ENCODE measurements at regions not wholly inside any gene's neighbourhood (a gene's known extent, or its start where the extent isn't known, plus 50 kb on each side); places are given as distances from the start of the nearest gene placed in this dataset.

GRCh38 chr2:216942465-216942864 is 82.6 kb upstream of the TNP1 start:
- TF ChIP-seq ARNT (IDR thresholded peaks at IDR 0.05) = no peak
- TF ChIP-seq FOXA1 (IDR thresholded peaks at IDR 0.05) = no peak
- TF ChIP-seq FOXM1 (IDR thresholded peaks at IDR 0.05; ENCODE audit: borderline replicate concordance) = no peak
- no peak for TF ChIP-seq SUZ12 (IDR thresholded peaks at IDR 0.05)
- TF ChIP-seq CTBP1 (IDR thresholded peaks at IDR 0.05; ENCODE audit: borderline replicate concordance) = no peak
- TF ChIP-seq TARDBP (IDR thresholded peaks at IDR 0.05) = no peak
- TF ChIP-seq L3MBTL2 (conservative IDR thresholded peaks at IDR 0.05) = no peak
- TF ChIP-seq LEF1 (IDR thresholded peaks at IDR 0.05; ENCODE audit: borderline replicate concordance) = no peak
- no peak for TF ChIP-seq ELF4 (IDR thresholded peaks at IDR 0.05)
- no peak for TF ChIP-seq BHLHE40 (IDR thresholded peaks at IDR 0.05; ENCODE audit: borderline replicate concordance)
- no peak for TF ChIP-seq HDGF (IDR thresholded peaks at IDR 0.05; ENCODE audit: borderline replicate concordance)
- TF ChIP-seq NFRKB (IDR thresholded peaks at IDR 0.05) = no peak
- no peak for TF ChIP-seq ZNF384 (IDR thresholded peaks at IDR 0.05)
- TF ChIP-seq FOXK2 (IDR thresholded peaks at IDR 0.05) = no peak
- TF ChIP-seq SP1 (IDR thresholded peaks at IDR 0.05) = no peak
- TF ChIP-seq, protein P1, sequence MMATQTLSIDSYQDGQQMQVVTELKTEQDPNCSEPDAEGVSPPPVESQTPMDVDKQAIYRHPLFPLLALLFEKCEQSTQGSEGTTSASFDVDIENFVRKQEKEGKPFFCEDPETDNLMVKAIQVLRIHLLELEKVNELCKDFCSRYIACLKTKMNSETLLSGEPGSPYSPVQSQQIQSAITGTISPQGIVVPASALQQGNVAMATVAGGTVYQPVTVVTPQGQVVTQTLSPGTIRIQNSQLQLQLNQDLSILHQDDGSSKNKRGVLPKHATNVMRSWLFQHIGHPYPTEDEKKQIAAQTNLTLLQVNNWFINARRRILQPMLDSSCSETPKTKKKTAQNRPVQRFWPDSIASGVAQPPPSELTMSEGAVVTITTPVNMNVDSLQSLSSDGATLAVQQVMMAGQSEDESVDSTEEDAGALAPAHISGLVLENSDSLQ (IDR thresholded peaks at IDR 0.05) = no peak
- DNase-seq (ENCODE audit: extremely low spot score) = no peak
- CTCF ChIA-PET = no interaction called here
- POLR2A ChIA-PET = no interaction called here

DNA sequence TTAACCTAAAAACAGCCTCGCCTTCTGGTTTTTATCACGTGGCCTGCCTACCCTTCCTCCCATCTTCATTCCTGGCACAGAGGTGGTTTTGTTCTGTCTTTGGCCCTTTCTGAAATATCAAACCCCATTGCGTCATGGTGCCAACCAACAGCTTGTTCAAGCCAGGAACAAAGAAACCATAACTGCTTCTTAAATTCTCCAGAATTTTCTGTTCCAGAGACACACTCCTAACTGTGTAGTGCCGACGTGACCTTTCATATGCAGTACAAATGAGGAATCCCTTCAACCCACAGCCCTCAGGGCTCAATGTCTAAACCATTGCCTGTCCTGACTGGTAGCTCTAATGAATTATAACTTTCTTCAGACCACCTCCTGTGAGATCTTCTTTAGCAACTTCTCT is 82.2 kb upstream of the TNP1 start:
- CTCF ChIA-PET = interaction anchor here (0.6 kb wide), 1 partner anchor 358 kb away, joined by 4 read pairs; no protein-coding TSS in a partner anchor
- no peak for DNase-seq (ENCODE audit: extremely low spot score)
- POLR2A ChIA-PET = no interaction called here
- no peak for TF ChIP-seq HDGF (IDR thresholded peaks at IDR 0.05; ENCODE audit: borderline replicate concordance)
- no peak for TF ChIP-seq SUZ12 (IDR thresholded peaks at IDR 0.05)
- no peak for TF ChIP-seq ARNT (IDR thresholded peaks at IDR 0.05)
- no peak for TF ChIP-seq FOXK2 (IDR thresholded peaks at IDR 0.05)
- TF ChIP-seq ZNF384 (IDR thresholded peaks at IDR 0.05) = no peak
- no peak for TF ChIP-seq FOXM1 (IDR thresholded peaks at IDR 0.05; ENCODE audit: borderline replicate concordance)
- no peak for TF ChIP-seq ELF4 (IDR thresholded peaks at IDR 0.05)
- TF ChIP-seq TARDBP (IDR thresholded peaks at IDR 0.05) = no peak
- TF ChIP-seq SP1 (IDR thresholded peaks at IDR 0.05) = no peak
- no peak for TF ChIP-seq FOXA1 (IDR thresholded peaks at IDR 0.05)
- TF ChIP-seq LEF1 (IDR thresholded peaks at IDR 0.05; ENCODE audit: borderline replicate concordance) = no peak
- TF ChIP-seq CTBP1 (IDR thresholded peaks at IDR 0.05; ENCODE audit: borderline replicate concordance) = no peak
- no peak for TF ChIP-seq NFRKB (IDR thresholded peaks at IDR 0.05)
- TF ChIP-seq, protein P1 (IDR thresholded peaks at IDR 0.05) = no peak
- TF ChIP-seq BHLHE40 (IDR thresholded peaks at IDR 0.05; ENCODE audit: borderline replicate concordance) = no peak
- no peak for TF ChIP-seq L3MBTL2 (conservative IDR thresholded peaks at IDR 0.05)

- TF ChIP-seq ZNF384 (IDR thresholded peaks at IDR 0.05) (no peak), CTBP1 (IDR thresholded peaks at IDR 0.05; ENCODE audit: borderline replicate concordance) (no peak), SUZ12 (IDR thresholded peaks at IDR 0.05) (no peak), FOXM1 (IDR thresholded peaks at IDR 0.05; ENCODE audit: borderline replicate concordance) (no peak), LEF1 (IDR thresholded peaks at IDR 0.05; ENCODE audit: borderline replicate concordance) (no peak), NFRKB (IDR thresholded peaks at IDR 0.05) (no peak), HDGF (IDR thresholded peaks at IDR 0.05; ENCODE audit: borderline replicate concordance) (no peak), FOXK2 (IDR thresholded peaks at IDR 0.05) (no peak), TARDBP (IDR thresholded peaks at IDR 0.05) (no peak), BHLHE40 (IDR thresholded peaks at IDR 0.05; ENCODE audit: borderline replicate concordance) (no peak)
- POLR2A ChIA-PET = no interaction called here
- DNase-seq (ENCODE audit: extremely low spot score) = no peak
- CTCF ChIA-PET = no interaction called here
Observed at GRCh38 chr2:216936954-216937357, 77.1 kb upstream of the TNP1 start.

- no peak for DNase-seq (ENCODE audit: extremely low spot score)
- ChIA-PET POLR2A (no interaction called here), CTCF (no interaction called here)
- TF ChIP-seq, protein P1 (IDR thresholded peaks at IDR 0.05) = no peak
- TF ChIP-seq TARDBP (IDR thresholded peaks at IDR 0.05) (no peak), CTBP1 (IDR thresholded peaks at IDR 0.05; ENCODE audit: borderline replicate concordance) (no peak), FOXA1 (IDR thresholded peaks at IDR 0.05) (no peak), ZNF384 (IDR thresholded peaks at IDR 0.05) (no peak), SUZ12 (IDR thresholded peaks at IDR 0.05) (no peak), LEF1 (IDR thresholded peaks at IDR 0.05; ENCODE audit: borderline replicate concordance) (no peak), FOXM1 (IDR thresholded peaks at IDR 0.05; ENCODE audit: borderline replicate concordance) (no peak), NFRKB (IDR thresholded peaks at IDR 0.05) (no peak), FOXK2 (IDR thresholded peaks at IDR 0.05) (no peak), SP1 (IDR thresholded peaks at IDR 0.05) (no peak), ELF4 (IDR thresholded peaks at IDR 0.05) (no peak), BHLHE40 (IDR thresholded peaks at IDR 0.05; ENCODE audit: borderline replicate concordance) (no peak), L3MBTL2 (conservative IDR thresholded peaks at IDR 0.05) (no peak), ARNT (IDR thresholded peaks at IDR 0.05) (no peak), HDGF (IDR thresholded peaks at IDR 0.05; ENCODE audit: borderline replicate concordance) (no peak)
Observed at GRCh38 chr2:216934623-216935022, 74.8 kb upstream of the TNP1 start.

GRCh38 chr2:216934151-216934550 is 74.3 kb upstream of the TNP1 start:
- POLR2A ChIA-PET = no interaction called here
- TF ChIP-seq, protein P1 (IDR thresholded peaks at IDR 0.05) = no peak
- no peak for TF ChIP-seq FOXM1 (IDR thresholded peaks at IDR 0.05; ENCODE audit: borderline replicate concordance)
- no peak for TF ChIP-seq SP1 (IDR thresholded peaks at IDR 0.05)
- TF ChIP-seq LEF1 (IDR thresholded peaks at IDR 0.05; ENCODE audit: borderline replicate concordance) = no peak
- no peak for TF ChIP-seq ELF4 (IDR thresholded peaks at IDR 0.05)
- no peak for TF ChIP-seq ARNT (IDR thresholded peaks at IDR 0.05)
- TF ChIP-seq FOXA1 (IDR thresholded peaks at IDR 0.05) = no peak
- no peak for TF ChIP-seq NFRKB (IDR thresholded peaks at IDR 0.05)
- no peak for TF ChIP-seq BHLHE40 (IDR thresholded peaks at IDR 0.05; ENCODE audit: borderline replicate concordance)
- TF ChIP-seq ZNF384 (IDR thresholded peaks at IDR 0.05) = no peak
- no peak for TF ChIP-seq SUZ12 (IDR thresholded peaks at IDR 0.05)
- no peak for TF ChIP-seq HDGF (IDR thresholded peaks at IDR 0.05; ENCODE audit: borderline replicate concordance)
- no peak for TF ChIP-seq L3MBTL2 (conservative IDR thresholded peaks at IDR 0.05)
- no peak for TF ChIP-seq FOXK2 (IDR thresholded peaks at IDR 0.05)
- no peak for TF ChIP-seq CTBP1 (IDR thresholded peaks at IDR 0.05; ENCODE audit: borderline replicate concordance)
- TF ChIP-seq TARDBP (IDR thresholded peaks at IDR 0.05) = no peak
- no peak for DNase-seq (ENCODE audit: extremely low spot score)
- CTCF ChIA-PET = no interaction called here

Measured in HEK293T (cell line).